Heart left ventricle (tissue), 13 donors: ENCODE measurements at regions not wholly inside any gene's neighbourhood (a gene's known extent, or its start where the extent isn't known, plus 50 kb on each side); places are given as distances from the start of the nearest gene placed in this dataset.

ENCODE experiments used
- POLR2A ChIP-seq, 2 donors: fragments of 450-650 bp; IDR thresholded peaks; one replicate each; pipeline ENCODE4 v1.6.1; 2017; ENCODE audit warnings: antibody characterized with exemption in 2 of 2, mild to moderate bottlenecking in 2 of 2, moderate library complexity in 2 of 2
- TF ChIP-seq, protein P1 (sequence below), 12 donors: fragments of 200-600 bp; sonication (generic) in 4 of 12; IDR thresholded peaks; one replicate each; pipeline versions ENCODE4 v1.5.0 to v1.8.0; 2018 to 2022; ENCODE audit warnings: antibody characterized with exemption in 12 of 12, mild to moderate bottlenecking in 5 of 12
- donor health status: ischemic (EF 13 %, LVEDD 7.1; RV severe dilation, severe dysfunction).
- donor health status: DM: no; HTN: yes; CAD: no.
- donor health status: DM: no; HTN: no; CAD: no.
- donor health status: ischemic (EF 25% LVEDD 6.9; RV normal size, moderate dysfunction).
- donor health status: ischemic (EF 25% LVEDD 5.7; RV mildly dilated, moderate dysfunction).
- donor health status: ischemic (EF 35%, LVEDD 5.7; RV mildly dilated, moderate dysfunction).
- donor health status: nonischemic (EF 11% LVEDD 7.7; RV severe dilation, severe dysfunction).
- donor health status: DM: yes; HTN: yes; CAD: no.
- donor health status: PGD.
- donor health status: ischemic (EF 29% LVEDD 5.4; RV normal size, mild dysfunction).
- donor health status: nonischemic (EF 23%, LVEDD 6.1; RV moderate dilation, normal function).

DNA sequence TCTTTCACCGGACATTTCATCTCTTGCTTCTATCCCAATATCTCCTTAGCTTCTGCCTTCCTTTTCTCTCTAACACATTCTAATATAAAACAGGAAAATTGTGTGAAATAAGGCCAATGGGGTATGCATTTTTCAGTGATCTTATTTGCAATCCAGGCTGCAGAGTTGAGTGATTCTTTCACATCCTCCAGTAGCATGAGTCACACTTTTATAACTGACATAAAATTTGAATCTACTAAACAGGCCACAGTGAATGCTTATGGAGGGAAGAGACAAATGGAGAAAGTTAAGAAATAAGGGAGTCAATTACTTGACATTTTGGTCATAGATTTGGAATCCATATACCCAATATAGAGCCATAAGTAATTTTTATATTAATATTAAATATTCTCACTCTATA lies 1037.0 kb upstream of the SPRY2 start:
- TF ChIP-seq, protein P1, sequence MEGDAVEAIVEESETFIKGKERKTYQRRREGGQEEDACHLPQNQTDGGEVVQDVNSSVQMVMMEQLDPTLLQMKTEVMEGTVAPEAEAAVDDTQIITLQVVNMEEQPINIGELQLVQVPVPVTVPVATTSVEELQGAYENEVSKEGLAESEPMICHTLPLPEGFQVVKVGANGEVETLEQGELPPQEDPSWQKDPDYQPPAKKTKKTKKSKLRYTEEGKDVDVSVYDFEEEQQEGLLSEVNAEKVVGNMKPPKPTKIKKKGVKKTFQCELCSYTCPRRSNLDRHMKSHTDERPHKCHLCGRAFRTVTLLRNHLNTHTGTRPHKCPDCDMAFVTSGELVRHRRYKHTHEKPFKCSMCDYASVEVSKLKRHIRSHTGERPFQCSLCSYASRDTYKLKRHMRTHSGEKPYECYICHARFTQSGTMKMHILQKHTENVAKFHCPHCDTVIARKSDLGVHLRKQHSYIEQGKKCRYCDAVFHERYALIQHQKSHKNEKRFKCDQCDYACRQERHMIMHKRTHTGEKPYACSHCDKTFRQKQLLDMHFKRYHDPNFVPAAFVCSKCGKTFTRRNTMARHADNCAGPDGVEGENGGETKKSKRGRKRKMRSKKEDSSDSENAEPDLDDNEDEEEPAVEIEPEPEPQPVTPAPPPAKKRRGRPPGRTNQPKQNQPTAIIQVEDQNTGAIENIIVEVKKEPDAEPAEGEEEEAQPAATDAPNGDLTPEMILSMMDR (IDR thresholded peaks at IDR 0.05) = no peak
- TF ChIP-seq POLR2A (IDR thresholded peaks at IDR 0.05) = no peak
